ENCODE measurements at regions not wholly inside any gene's neighbourhood (a gene's known extent, or its start where the extent isn't known, plus 50 kb on each side); places are given as distances from the start of the nearest gene placed in this dataset.
"Not testable (repeated sequence)": the region's sequence is repeated elsewhere in the genome, so short reads cannot be mapped to it uniquely, and the experiment has no call there.

DNA sequence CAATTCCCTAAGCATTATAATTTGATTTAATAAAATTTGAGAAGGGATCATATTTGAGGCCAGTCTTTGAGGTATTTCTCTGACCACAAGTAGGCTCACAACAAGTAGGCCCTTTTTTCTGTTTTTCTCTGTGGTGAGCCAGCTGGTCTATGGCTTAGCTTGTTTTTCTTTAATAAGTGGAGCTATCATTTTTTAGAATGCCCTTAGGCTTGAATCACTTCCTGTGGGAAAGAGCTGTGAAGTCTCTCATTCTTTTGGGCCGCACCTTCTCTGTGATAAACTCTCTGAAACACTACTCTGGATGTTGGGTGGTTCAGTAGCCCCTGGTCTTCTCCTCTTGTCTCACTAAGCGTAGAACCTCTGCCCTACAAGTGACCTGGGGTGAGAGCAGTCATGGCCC is 235.9 kb downstream of the SUCLG1 start:
- TF ChIP-seq, protein P1, sequence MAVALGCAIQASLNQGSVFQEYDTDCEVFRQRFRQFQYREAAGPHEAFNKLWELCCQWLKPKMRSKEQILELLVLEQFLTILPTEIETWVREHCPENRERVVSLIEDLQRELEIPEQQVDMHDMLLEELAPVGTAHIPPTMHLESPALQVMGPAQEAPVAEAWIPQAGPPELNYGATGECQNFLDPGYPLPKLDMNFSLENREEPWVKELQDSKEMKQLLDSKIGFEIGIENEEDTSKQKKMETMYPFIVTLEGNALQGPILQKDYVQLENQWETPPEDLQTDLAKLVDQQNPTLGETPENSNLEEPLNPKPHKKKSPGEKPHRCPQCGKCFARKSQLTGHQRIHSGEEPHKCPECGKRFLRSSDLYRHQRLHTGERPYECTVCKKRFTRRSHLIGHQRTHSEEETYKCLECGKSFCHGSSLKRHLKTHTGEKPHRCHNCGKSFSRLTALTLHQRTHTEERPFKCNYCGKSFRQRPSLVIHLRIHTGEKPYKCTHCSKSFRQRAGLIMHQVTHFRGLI (tag by site-specific recombination; IDR thresholded peaks at IDR 0.05) = no peak
- TF ChIP-seq ZNF423 (tag by site-specific recombination; IDR thresholded peaks at IDR 0.05) = no peak
- TF ChIP-seq ZNF223 (tag by site-specific recombination; IDR thresholded peaks at IDR 0.05) = no peak
- no peak for TF ChIP-seq ZNF837 (tag by site-specific recombination; IDR thresholded peaks at IDR 0.05)
- TF ChIP-seq, protein P2, sequence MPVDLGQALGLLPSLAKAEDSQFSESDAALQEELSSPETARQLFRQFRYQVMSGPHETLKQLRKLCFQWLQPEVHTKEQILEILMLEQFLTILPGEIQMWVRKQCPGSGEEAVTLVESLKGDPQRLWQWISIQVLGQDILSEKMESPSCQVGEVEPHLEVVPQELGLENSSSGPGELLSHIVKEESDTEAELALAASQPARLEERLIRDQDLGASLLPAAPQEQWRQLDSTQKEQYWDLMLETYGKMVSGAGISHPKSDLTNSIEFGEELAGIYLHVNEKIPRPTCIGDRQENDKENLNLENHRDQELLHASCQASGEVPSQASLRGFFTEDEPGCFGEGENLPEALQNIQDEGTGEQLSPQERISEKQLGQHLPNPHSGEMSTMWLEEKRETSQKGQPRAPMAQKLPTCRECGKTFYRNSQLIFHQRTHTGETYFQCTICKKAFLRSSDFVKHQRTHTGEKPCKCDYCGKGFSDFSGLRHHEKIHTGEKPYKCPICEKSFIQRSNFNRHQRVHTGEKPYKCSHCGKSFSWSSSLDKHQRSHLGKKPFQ (tag by site-specific recombination; IDR thresholded peaks at IDR 0.05) = no peak
- TF ChIP-seq SP3 (tag by site-specific recombination; IDR thresholded peaks at IDR 0.05) = no peak
- TF ChIP-seq, protein P3, sequence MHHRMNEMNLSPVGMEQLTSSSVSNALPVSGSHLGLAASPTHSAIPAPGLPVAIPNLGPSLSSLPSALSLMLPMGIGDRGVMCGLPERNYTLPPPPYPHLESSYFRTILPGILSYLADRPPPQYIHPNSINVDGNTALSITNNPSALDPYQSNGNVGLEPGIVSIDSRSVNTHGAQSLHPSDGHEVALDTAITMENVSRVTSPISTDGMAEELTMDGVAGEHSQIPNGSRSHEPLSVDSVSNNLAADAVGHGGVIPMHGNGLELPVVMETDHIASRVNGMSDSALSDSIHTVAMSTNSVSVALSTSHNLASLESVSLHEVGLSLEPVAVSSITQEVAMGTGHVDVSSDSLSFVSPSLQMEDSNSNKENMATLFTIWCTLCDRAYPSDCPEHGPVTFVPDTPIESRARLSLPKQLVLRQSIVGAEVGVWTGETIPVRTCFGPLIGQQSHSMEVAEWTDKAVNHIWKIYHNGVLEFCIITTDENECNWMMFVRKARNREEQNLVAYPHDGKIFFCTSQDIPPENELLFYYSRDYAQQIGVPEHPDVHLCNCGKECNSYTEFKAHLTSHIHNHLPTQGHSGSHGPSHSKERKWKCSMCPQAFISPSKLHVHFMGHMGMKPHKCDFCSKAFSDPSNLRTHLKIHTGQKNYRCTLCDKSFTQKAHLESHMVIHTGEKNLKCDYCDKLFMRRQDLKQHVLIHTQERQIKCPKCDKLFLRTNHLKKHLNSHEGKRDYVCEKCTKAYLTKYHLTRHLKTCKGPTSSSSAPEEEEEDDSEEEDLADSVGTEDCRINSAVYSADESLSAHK (tag by site-specific recombination; IDR thresholded peaks at IDR 0.05) = no peak
- TF ChIP-seq ZBTB1 (tag by site-specific recombination; IDR thresholded peaks at IDR 0.05) = no peak
- TF ChIP-seq, protein P4, sequence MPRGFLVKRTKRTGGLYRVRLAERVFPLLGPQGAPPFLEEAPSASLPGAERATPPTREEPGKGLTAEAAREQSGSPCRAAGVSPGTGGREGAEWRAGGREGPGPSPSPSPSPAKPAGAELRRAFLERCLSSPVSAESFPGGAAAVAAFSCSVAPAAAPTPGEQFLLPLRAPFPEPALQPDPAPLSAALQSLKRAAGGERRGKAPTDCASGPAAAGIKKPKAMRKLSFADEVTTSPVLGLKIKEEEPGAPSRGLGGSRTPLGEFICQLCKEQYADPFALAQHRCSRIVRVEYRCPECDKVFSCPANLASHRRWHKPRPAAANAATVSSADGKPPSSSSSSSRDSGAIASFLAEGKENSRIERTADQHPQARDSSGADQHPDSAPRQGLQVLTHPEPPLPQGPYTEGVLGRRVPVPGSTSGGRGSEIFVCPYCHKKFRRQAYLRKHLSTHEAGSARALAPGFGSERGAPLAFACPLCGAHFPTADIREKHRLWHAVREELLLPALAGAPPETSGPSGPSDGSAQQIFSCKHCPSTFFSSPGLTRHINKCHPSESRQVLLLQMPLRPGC (tag by site-specific recombination; IDR thresholded peaks at IDR 0.05) = no peak
- TF ChIP-seq, protein P5, sequence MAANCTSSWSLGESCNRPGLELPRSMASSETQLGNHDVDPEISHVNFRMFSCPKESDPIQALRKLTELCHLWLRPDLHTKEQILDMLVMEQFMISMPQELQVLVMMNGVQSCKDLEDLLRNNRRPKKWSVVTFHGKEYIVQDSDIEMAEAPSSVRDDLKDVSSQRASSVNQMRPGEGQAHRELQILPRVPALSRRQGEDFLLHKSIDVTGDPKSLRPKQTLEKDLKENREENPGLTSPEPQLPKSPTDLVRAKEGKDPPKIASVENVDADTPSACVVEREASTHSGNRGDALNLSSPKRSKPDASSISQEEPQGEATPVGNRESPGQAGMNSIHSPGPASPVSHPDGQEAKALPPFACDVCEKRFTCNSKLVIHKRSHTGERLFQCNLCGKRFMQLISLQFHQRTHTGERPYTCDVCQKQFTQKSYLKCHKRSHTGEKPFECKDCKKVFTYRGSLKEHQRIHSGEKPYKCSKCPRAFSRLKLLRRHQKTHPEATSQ (tag by site-specific recombination; IDR thresholded peaks at IDR 0.05) = no peak
- TF ChIP-seq ZNF707 (tag by site-specific recombination; IDR thresholded peaks at IDR 0.05) = no peak
- no peak for TF ChIP-seq GFI1B (tag by site-specific recombination; IDR thresholded peaks at IDR 0.05)
- no peak for TF ChIP-seq ZNF391 (tag by site-specific recombination; IDR thresholded peaks at IDR 0.05; ENCODE audit: borderline replicate concordance, low read depth)
- TF ChIP-seq ZNF175 (tag by site-specific recombination; IDR thresholded peaks at IDR 0.05) = no peak
- no peak for TF ChIP-seq ZNF658 (tag by site-specific recombination; IDR thresholded peaks at IDR 0.05)
- TF ChIP-seq, protein P6, sequence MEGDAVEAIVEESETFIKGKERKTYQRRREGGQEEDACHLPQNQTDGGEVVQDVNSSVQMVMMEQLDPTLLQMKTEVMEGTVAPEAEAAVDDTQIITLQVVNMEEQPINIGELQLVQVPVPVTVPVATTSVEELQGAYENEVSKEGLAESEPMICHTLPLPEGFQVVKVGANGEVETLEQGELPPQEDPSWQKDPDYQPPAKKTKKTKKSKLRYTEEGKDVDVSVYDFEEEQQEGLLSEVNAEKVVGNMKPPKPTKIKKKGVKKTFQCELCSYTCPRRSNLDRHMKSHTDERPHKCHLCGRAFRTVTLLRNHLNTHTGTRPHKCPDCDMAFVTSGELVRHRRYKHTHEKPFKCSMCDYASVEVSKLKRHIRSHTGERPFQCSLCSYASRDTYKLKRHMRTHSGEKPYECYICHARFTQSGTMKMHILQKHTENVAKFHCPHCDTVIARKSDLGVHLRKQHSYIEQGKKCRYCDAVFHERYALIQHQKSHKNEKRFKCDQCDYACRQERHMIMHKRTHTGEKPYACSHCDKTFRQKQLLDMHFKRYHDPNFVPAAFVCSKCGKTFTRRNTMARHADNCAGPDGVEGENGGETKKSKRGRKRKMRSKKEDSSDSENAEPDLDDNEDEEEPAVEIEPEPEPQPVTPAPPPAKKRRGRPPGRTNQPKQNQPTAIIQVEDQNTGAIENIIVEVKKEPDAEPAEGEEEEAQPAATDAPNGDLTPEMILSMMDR (tag by site-specific recombination; IDR thresholded peaks at IDR 0.05) = no peak
- no peak for TF ChIP-seq GLI2 (tag by site-specific recombination; IDR thresholded peaks at IDR 0.05; ENCODE audit: borderline replicate concordance, low read depth)
- ChIA-PET POLR2A (no interaction called here), CTCF (interaction anchor here (0.6 kb wide), 1 partner anchor 16 kb away, joined by 4 read pairs; no protein-coding TSS in a partner anchor)
- Histone ChIP-seq H3K9me3 (ENCODE audit: control insufficient read depth, insufficient read depth, low read depth, low read length) (no peaks in the 10 kb centered on the region), H3K4me3 (ENCODE audit: low read depth, low read length) (no peak overlapping the region), H3K4me1 (ENCODE audit: control insufficient read depth, insufficient read depth, low read length) (no peaks in the 10 kb centered on the region), H3K36me3 (ENCODE audit: control insufficient read depth in 2 of 2, insufficient read depth in 1 of 2, low read length in 2 of 2) (no peaks in the 10 kb centered on the region), H3K27ac (ENCODE audit: extremely low read depth, low read depth, low read length) (no peak overlapping the region)

DNA sequence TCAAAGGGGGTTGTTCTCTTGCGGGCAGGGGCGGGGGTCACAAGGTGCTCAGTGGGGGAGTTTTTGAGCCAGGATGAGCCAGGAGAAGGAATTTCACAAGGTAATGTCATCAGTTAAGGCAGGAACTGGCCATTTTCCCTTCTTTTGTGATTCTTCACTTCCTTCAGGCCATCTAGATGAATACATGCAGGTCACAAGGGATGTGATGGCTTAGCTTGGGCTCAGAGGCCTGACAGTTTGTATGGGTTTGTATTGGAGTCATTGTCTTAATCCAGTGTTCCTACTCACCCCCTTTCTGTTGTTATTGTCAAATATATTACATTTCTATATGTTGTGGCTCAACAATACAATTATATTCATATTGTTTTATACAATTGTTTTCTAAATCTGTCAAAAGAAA is 238.0 kb downstream of the SUCLG1 start:
- CTCF ChIA-PET; POLR2A ChIA-PET; H3K4me3 ChIP-seq (ENCODE audit: low read depth, low read length); H3K27ac ChIP-seq (ENCODE audit: extremely low read depth, low read depth, low read length); H3K9me3 ChIP-seq (ENCODE audit: control insufficient read depth, insufficient read depth, low read depth, low read length); H3K36me3 ChIP-seq (ENCODE audit: control insufficient read depth in 2 of 2, insufficient read depth in 1 of 2, low read length in 2 of 2); H3K4me1 ChIP-seq (ENCODE audit: control insufficient read depth, insufficient read depth, low read length): not testable (repeated sequence)

All from HEK293 (cell line).